ENCODE measurements at regions not wholly inside any gene's neighbourhood (a gene's known extent, or its start where the extent isn't known, plus 50 kb on each side); places are given as distances from the start of the nearest gene placed in this dataset.

DNA sequence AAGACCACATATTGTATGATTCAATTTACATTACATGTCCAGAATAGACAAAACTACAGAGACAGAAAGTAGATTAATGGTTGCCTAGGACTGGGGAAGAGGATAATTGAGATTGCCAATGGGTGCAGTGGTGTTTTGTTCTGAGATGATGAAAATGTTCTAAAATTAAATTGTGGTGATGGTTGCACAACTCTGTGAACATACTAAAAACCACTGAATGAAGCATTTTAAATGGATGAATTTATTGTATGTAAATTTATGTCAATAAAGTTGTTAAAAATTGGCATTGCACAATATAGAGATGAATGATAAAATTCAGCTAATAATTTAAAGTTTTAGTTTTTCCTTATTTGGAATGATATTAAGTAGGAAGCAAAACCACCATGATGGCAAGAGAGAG lies 109.5 kb upstream of the NR4A3 start:
- Histone ChIP-seq H2BK12ac (ENCODE audit: low read length in 2 of 2) (no peak overlapping the region), H2AFZ (ENCODE audit: low read depth, low read length) (no peak overlapping the region), H3K18ac (ENCODE audit: low read depth in 1 of 2, low read length in 2 of 2) (no peak overlapping the region), H2BK5ac (ENCODE audit: low read depth, low read length, poor library complexity, severe bottlenecking) (no peak overlapping the region), H3K27me3 (ENCODE audit: control insufficient read depth in 1 of 2, insufficient read depth in 1 of 2, low read length in 2 of 2) (no peaks in the 10 kb centered on the region), H3K79me1 (replicated peaks; ENCODE audit: low read length, poor library complexity, severe bottlenecking) (no peaks in the 10 kb centered on the region), H3K23ac (ENCODE audit: low read length in 2 of 2) (no peak overlapping the region), H2BK120ac (ENCODE audit: low read depth, low read length) (no peak overlapping the region), H3K27ac (ENCODE audit: low read length, poor library complexity, severe bottlenecking) (no peak overlapping the region), H3K4ac (ENCODE audit: low read depth in 1 of 2, low read length in 2 of 2) (no peak overlapping the region), H3K14ac (ENCODE audit: low read length in 2 of 2) (no peak overlapping the region), H4K91ac (ENCODE audit: low read length) (no peak overlapping the region), H3K4me1 (ENCODE audit: control insufficient read depth, insufficient read depth, low read depth, low read length) (no peaks in the 10 kb centered on the region), H2BK15ac (ENCODE audit: low read depth, poor library complexity, severe bottlenecking) (no peak overlapping the region), H3K9ac (ENCODE audit: low read length) (no peak overlapping the region), H3K9me3 (ENCODE audit: control insufficient read depth, low read length) (no peaks in the 10 kb centered on the region), H3K4me2 (ENCODE audit: low read length, poor library complexity, severe bottlenecking) (no peak overlapping the region), H2AK5ac (ENCODE audit: low read length, severe bottlenecking) (no peak overlapping the region), H3K36me3 (ENCODE audit: control insufficient read depth in 1 of 2, insufficient read depth in 2 of 2, low read depth in 1 of 2, low read length in 2 of 2) (no peaks in the 10 kb centered on the region), H3K4me3 (ENCODE audit: insufficient read depth in 1 of 2, low read depth in 1 of 2, low read length in 2 of 2) (no peak overlapping the region), H4K8ac (ENCODE audit: low read length) (no peak overlapping the region)
- DNase-seq: no peak

DNA sequence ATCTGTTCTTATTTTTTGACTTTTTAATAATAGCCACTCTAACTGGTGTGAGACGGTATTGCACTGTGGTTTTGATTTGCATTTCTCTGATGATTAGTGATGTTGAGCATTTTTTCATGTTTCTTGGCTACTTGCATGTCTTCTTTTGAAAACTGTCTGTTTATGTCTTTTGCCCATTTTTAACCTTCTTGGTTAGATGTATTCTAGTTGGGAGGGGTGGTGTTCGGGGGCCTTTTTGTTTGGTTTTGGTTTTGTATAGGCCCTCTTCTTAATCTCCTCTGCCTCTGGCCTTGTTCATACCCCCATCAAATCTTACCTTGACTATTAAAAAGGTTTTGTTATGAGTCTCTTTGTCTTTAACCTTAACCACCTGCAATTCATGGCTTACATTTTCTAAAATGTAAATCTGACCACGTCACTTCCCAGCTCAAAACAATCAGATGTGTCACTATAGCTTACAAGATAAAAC lies 107.8 kb upstream of the NR4A3 start:
- no peaks in the 10 kb centered on the region for H3K36me3 ChIP-seq (ENCODE audit: control insufficient read depth in 1 of 2, insufficient read depth in 2 of 2, low read depth in 1 of 2, low read length in 2 of 2)
- no peak overlapping the region for H3K14ac ChIP-seq (ENCODE audit: low read length in 2 of 2)
- no peak overlapping the region for H2BK5ac ChIP-seq (ENCODE audit: low read depth, low read length, poor library complexity, severe bottlenecking)
- H3K9me3 ChIP-seq (ENCODE audit: control insufficient read depth, low read length): no peaks in the 10 kb centered on the region
- no peak overlapping the region for H3K4me2 ChIP-seq (ENCODE audit: low read length, poor library complexity, severe bottlenecking)
- H3K4me3 ChIP-seq (ENCODE audit: insufficient read depth in 1 of 2, low read depth in 1 of 2, low read length in 2 of 2): no peak overlapping the region
- no peak for DNase-seq
- no peak overlapping the region for H2BK120ac ChIP-seq (ENCODE audit: low read depth, low read length)
- no peak overlapping the region for H3K27ac ChIP-seq (ENCODE audit: low read length, poor library complexity, severe bottlenecking)
- 68% methylated on average over 2 of the region's 3 CpGs for WGBS
- H3K27me3 ChIP-seq (ENCODE audit: control insufficient read depth in 1 of 2, insufficient read depth in 1 of 2, low read length in 2 of 2): no peaks in the 10 kb centered on the region
- H2AK5ac ChIP-seq (ENCODE audit: low read length, severe bottlenecking): no peak overlapping the region
- no peak overlapping the region for H4K8ac ChIP-seq (ENCODE audit: low read length)
- no peak overlapping the region for H2BK15ac ChIP-seq (ENCODE audit: low read depth, poor library complexity, severe bottlenecking)
- H3K4ac ChIP-seq (ENCODE audit: low read depth in 1 of 2, low read length in 2 of 2): no peak overlapping the region
- H4K91ac ChIP-seq (ENCODE audit: low read length): no peak overlapping the region
- no peak overlapping the region for H3K23ac ChIP-seq (ENCODE audit: low read length in 2 of 2)
- no peak overlapping the region for H2AFZ ChIP-seq (ENCODE audit: low read depth, low read length)
- no peak overlapping the region for H2BK12ac ChIP-seq (ENCODE audit: low read length in 2 of 2)
- H3K18ac ChIP-seq (ENCODE audit: low read depth in 1 of 2, low read length in 2 of 2): no peak overlapping the region
- H3K4me1 ChIP-seq (ENCODE audit: control insufficient read depth, insufficient read depth, low read depth, low read length): no peaks in the 10 kb centered on the region
- no peak overlapping the region for H3K9ac ChIP-seq (ENCODE audit: low read length)
- H3K79me1 ChIP-seq (replicated peaks; ENCODE audit: low read length, poor library complexity, severe bottlenecking): no peaks in the 10 kb centered on the region

DNA sequence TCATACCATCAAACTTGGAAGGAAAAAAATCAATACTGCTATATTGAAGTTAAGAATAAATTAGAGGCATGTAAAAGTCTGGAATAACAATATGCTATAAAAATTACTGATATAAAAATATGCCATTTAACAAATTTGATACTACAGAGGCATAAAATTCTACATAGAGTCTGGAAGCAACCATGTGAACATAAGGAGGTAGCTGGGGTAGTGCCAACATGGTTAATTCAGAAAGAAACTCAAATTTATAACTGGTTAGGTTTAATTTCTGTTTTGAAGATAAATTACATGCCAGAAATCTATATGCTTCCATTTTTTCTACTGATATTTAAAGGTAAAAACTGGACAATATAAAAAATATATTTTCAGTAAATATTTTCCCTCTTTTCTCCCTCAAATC lies 103.1 kb upstream of the NR4A3 start:
- no peak overlapping the region for H4K8ac ChIP-seq (ENCODE audit: low read length)
- no peak overlapping the region for H2BK120ac ChIP-seq (ENCODE audit: low read depth, low read length)

DNA sequence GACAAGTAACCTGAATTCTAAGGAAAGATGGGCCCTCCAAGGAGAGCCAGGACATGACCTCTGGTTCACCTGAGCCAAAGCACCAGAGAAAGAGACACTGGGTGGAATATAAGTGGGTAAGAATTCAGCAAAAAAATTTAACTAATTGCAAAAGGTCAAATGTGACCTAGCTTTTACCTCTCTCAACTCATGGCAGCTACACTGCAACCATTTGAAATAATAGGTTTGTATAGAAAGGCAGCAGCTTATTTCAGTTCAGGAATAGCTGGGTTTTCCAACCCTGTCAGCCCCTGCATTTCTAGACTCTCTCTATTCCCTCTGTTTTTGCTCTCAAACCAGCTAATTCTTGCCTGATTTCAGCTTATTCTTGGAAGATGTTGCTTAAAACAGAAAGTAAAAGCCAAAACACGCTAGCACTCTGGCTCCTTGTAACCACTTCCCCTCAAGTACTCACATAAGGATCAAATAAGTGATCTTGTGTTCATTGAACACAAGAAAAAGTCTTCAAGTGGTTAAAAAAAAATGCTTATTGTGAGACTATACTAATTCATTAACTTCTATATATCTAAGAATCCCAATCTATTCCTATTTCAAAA lies 101.1 kb upstream of the NR4A3 start:
- H2BK5ac ChIP-seq (ENCODE audit: low read depth, low read length, poor library complexity, severe bottlenecking): no peak overlapping the region

More for the DNA sequence above, 103.1 kb upstream of the NR4A3 start:
- no peak overlapping the region for H2BK12ac ChIP-seq (ENCODE audit: low read length in 2 of 2)
- H3K27ac ChIP-seq (ENCODE audit: low read length, poor library complexity, severe bottlenecking): no peak overlapping the region
- no peak for DNase-seq
- no peak overlapping the region for H4K91ac ChIP-seq (ENCODE audit: low read length)
- H3K14ac ChIP-seq (ENCODE audit: low read length in 2 of 2): no peak overlapping the region
- no peak overlapping the region for H2BK15ac ChIP-seq (ENCODE audit: low read depth, poor library complexity, severe bottlenecking)
- no peaks in the 10 kb centered on the region for H3K79me1 ChIP-seq (replicated peaks; ENCODE audit: low read length, poor library complexity, severe bottlenecking)
- no peak overlapping the region for H2AFZ ChIP-seq (ENCODE audit: low read depth, low read length)
- H3K4me2 ChIP-seq (ENCODE audit: low read length, poor library complexity, severe bottlenecking): no peak overlapping the region
- H3K18ac ChIP-seq (ENCODE audit: low read depth in 1 of 2, low read length in 2 of 2): no peak overlapping the region
- H3K4me3 ChIP-seq (ENCODE audit: insufficient read depth in 1 of 2, low read depth in 1 of 2, low read length in 2 of 2): no peak overlapping the region
- no peaks in the 10 kb centered on the region for H3K9me3 ChIP-seq (ENCODE audit: control insufficient read depth, low read length)
- H3K4me1 ChIP-seq (ENCODE audit: control insufficient read depth, insufficient read depth, low read depth, low read length): no peaks in the 10 kb centered on the region
- H3K23ac ChIP-seq (ENCODE audit: low read length in 2 of 2): no peak overlapping the region
- H3K4ac ChIP-seq (ENCODE audit: low read depth in 1 of 2, low read length in 2 of 2): no peak overlapping the region
- H2AK5ac ChIP-seq (ENCODE audit: low read length, severe bottlenecking): no peak overlapping the region
- no peak overlapping the region for H3K9ac ChIP-seq (ENCODE audit: low read length)
- H3K27me3 ChIP-seq (ENCODE audit: control insufficient read depth in 1 of 2, insufficient read depth in 1 of 2, low read length in 2 of 2): no peaks in the 10 kb centered on the region
- no peaks in the 10 kb centered on the region for H3K36me3 ChIP-seq (ENCODE audit: control insufficient read depth in 1 of 2, insufficient read depth in 2 of 2, low read depth in 1 of 2, low read length in 2 of 2)
- H2BK5ac ChIP-seq (ENCODE audit: low read depth, low read length, poor library complexity, severe bottlenecking): no peak overlapping the region

More for the DNA sequence above, 101.1 kb upstream of the NR4A3 start:
- H3K23ac ChIP-seq (ENCODE audit: low read length in 2 of 2): no peak overlapping the region
- no peak overlapping the region for H2BK15ac ChIP-seq (ENCODE audit: low read depth, poor library complexity, severe bottlenecking)
- no peak overlapping the region for H2BK12ac ChIP-seq (ENCODE audit: low read length in 2 of 2)
- H3K27me3 ChIP-seq (ENCODE audit: control insufficient read depth in 1 of 2, insufficient read depth in 1 of 2, low read length in 2 of 2): no peaks in the 10 kb centered on the region
- no peaks in the 10 kb centered on the region for H3K79me1 ChIP-seq (replicated peaks; ENCODE audit: low read length, poor library complexity, severe bottlenecking)
- DNase-seq: peak; percentile 28
- peak overlapping the region; percentile 85 for H3K9ac ChIP-seq (ENCODE audit: low read length)
- no peak overlapping the region for H4K91ac ChIP-seq (ENCODE audit: low read length)
- no peak overlapping the region for H4K8ac ChIP-seq (ENCODE audit: low read length)
- WGBS: no CpG with 5 or more reads among the region's 1 CpG
- no peaks in the 10 kb centered on the region for H3K9me3 ChIP-seq (ENCODE audit: control insufficient read depth, low read length)
- no peak overlapping the region for H2AFZ ChIP-seq (ENCODE audit: low read depth, low read length)
- H3K36me3 ChIP-seq (ENCODE audit: control insufficient read depth in 1 of 2, insufficient read depth in 2 of 2, low read depth in 1 of 2, low read length in 2 of 2): no peaks in the 10 kb centered on the region
- no peak overlapping the region for H2AK5ac ChIP-seq (ENCODE audit: low read length, severe bottlenecking)
- peak overlapping the region in 1 of 2 experiments; percentile 72 for H3K4me3 ChIP-seq (ENCODE audit: insufficient read depth in 1 of 2, low read depth in 1 of 2, low read length in 2 of 2)
- H3K14ac ChIP-seq (ENCODE audit: low read length in 2 of 2): no peak overlapping the region
- no peak overlapping the region for H3K4me2 ChIP-seq (ENCODE audit: low read length, poor library complexity, severe bottlenecking)
- H3K27ac ChIP-seq (ENCODE audit: low read length, poor library complexity, severe bottlenecking): no peak overlapping the region
- H3K18ac ChIP-seq (ENCODE audit: low read depth in 1 of 2, low read length in 2 of 2): no peak overlapping the region
- no peaks in the 10 kb centered on the region for H3K4me1 ChIP-seq (ENCODE audit: control insufficient read depth, insufficient read depth, low read depth, low read length)
- H2BK120ac ChIP-seq (ENCODE audit: low read depth, low read length): no peak overlapping the region
- no peak overlapping the region for H3K4ac ChIP-seq (ENCODE audit: low read depth in 1 of 2, low read length in 2 of 2)

Data from mesenchymal stem cell (in vitro differentiated cells and primary cell).